Urothelium cell line (cell line): ENCODE measurements at regions not wholly inside any gene's neighbourhood (a gene's known extent, or its start where the extent isn't known, plus 50 kb on each side); places are given as distances from the start of the nearest gene placed in this dataset.

Source experiments
- DNase-seq: peaks from one replicate; pipeline ENCODE4 v3.0.0; 2011; ENCODE audit warnings: low spot score, mixed read lengths
- FAIRE-seq: peaks from 2 replicates; lab custom pipeline; 2011; peaks lifted over from hg19 to GRCh38; lab: Jason Lieb, UNC

DNA sequence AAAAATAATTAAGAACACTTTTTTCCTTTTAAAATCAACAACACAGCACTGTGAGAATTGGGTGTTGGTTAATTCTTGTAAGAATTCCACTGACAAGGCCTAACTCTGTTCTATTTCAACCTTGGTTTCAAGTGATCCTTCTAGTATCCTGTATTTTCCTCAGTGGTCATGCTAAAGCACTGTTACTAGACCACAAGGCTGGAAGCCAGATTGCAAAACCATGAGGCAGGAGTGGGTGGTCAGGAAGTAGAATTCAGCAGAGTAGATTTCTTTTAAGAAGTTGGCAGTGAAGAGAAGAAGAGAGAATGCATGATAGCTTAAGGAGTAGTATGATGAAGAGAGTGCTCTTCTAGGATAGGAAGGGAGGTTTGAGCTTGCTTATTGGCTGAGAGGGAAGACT is 71.6 kb upstream of the LEF1 start:
- no peak for FAIRE-seq
- no peak for DNase-seq

DNA sequence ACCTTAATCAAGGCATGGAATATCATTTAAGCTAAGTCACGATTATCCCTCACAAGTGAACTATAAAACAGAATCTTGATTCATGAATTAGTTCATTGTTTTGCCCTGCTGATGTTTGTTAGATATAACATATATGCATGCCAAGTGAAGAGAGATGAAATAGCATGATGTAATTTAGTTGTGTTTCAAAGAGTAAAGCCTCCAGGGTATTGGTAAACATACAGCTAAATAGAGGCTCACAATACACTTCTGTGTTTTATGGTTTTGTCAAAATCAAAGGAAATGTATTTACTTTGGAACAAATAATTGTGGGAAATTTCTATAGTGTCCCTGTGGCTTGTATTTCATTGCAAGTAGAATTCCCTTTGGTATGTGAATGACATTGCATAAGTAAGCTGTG is 69.0 kb upstream of the LEF1 start:
- no peak for FAIRE-seq

GRCh38 chr4:108236264-108236663 is 67.5 kb upstream of the LEF1 start:
- DNase-seq (no peak), FAIRE-seq (no peak)

More for the DNA sequence above, 69.0 kb upstream of the LEF1 start:
- no peak for DNase-seq

GRCh38 chr4:108227923-108228322 is 59.2 kb upstream of the LEF1 start:
- DNase-seq (no peak), FAIRE-seq (no peak)

DNA sequence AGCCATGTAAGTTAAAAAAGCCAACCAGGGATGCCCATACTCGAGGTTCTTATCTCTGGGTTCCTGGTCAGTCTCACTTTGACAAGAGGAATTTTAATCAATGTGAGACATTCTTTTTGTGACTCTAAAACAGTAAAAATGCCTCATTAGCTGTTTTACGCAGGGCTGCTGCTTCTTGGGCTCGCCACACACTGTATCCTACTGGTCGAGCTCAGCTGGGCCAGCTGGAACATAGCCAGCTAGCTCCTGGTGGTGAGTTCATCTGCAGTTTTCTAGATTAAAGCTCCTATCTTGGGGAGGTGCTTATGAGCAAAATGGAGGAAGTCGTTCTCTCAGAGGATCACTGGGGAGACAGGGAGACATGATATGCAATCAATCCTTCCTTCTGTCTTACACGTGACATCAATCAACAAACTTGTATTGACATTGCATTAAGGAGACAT is 55.9 kb upstream of the LEF1 start:
- DNase-seq (peak; percentile 13), FAIRE-seq (peak; percentile 76)

DNA sequence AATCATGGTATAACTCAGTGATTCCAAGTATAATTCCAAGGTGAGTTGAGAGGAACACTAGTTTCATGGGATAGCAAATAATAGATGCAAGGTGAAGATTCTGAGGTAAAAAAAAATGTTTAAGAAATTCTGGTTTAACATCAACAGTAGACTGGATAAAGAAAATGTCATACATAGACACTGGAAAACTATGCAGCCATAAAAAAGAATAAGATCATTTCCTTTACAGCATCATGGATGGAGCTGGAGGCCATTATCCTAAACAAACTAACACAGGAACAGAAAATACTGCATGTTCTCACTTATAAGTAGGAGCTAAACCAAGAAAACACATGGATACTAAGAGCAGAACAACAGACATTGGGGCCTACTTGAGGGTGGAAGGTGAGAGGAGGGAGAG is 54.6 kb upstream of the LEF1 start:
- DNase-seq: no peak
- FAIRE-seq: no peak

GRCh38 chr4:108219998-108220397 is 51.3 kb upstream of the LEF1 start:
- no peak for FAIRE-seq
- no peak for DNase-seq
